ENCODE measurements at regions not wholly inside any gene's neighbourhood (a gene's known extent, or its start where the extent isn't known, plus 50 kb on each side); places are given as distances from the start of the nearest gene placed in this dataset.

DNA sequence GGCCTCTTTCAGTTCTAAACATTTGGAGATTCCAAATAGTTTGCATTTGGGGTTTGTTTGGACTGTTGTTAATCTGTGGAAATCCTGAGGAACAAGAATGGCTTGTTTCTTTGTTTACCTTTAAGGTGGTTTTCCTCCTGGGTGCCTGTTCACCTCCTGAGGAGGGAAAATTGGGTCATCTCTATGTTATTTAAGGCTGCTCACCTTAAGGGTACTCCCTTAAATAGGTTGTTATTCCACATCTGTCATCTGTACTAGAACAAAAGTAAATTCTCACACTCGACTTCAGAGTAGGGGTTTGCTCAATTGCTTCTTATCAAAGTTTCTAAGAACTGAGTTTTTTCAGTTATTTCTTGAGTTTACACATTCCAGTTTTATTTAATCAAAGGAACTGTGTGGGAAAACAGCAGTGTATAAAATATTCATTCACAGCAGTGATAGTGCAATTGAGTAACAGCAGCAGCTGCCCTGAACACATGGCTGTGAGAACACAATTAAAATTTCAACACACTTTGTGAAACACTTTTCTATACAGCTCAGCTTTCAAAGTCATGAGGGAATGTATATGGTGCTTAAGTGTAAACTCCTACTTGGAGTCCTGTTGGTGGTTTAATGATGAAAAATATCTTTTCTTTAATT lies 238.5 kb upstream of the PGRMC2 start:
- no peaks in the 10 kb centered on the region for H3K9me3 ChIP-seq
- DNase-seq (no peak), ATAC-seq (ENCODE audit: low FRiP score in 2 of 2) (no peak)
- TF ChIP-seq EP300 (IDR thresholded peaks at IDR 0.05), result no peak
- TF ChIP-seq, protein P1, sequence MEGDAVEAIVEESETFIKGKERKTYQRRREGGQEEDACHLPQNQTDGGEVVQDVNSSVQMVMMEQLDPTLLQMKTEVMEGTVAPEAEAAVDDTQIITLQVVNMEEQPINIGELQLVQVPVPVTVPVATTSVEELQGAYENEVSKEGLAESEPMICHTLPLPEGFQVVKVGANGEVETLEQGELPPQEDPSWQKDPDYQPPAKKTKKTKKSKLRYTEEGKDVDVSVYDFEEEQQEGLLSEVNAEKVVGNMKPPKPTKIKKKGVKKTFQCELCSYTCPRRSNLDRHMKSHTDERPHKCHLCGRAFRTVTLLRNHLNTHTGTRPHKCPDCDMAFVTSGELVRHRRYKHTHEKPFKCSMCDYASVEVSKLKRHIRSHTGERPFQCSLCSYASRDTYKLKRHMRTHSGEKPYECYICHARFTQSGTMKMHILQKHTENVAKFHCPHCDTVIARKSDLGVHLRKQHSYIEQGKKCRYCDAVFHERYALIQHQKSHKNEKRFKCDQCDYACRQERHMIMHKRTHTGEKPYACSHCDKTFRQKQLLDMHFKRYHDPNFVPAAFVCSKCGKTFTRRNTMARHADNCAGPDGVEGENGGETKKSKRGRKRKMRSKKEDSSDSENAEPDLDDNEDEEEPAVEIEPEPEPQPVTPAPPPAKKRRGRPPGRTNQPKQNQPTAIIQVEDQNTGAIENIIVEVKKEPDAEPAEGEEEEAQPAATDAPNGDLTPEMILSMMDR (IDR thresholded peaks at IDR 0.05), result no peak
- no peak for TF ChIP-seq POLR2AphosphoS5 (IDR thresholded peaks at IDR 0.05)
- no peak for TF ChIP-seq POLR2A (IDR thresholded peaks at IDR 0.05)
- no peak overlapping the region for H3K4me3 ChIP-seq
- peak overlapping the region in 1 of 4 donors; percentile 46 for H3K27ac ChIP-seq
- H3K27me3 ChIP-seq, result no peaks in the 10 kb centered on the region
- peaks cover 12 to 28% (median 18%) of the 10 kb centered on the region in 4 donors for H3K4me1 ChIP-seq
- no peaks in the 10 kb centered on the region for H3K36me3 ChIP-seq
- 35 to 43% methylated on average over 1 of the region's 1 CpG for WGBS, 2 donors

DNA sequence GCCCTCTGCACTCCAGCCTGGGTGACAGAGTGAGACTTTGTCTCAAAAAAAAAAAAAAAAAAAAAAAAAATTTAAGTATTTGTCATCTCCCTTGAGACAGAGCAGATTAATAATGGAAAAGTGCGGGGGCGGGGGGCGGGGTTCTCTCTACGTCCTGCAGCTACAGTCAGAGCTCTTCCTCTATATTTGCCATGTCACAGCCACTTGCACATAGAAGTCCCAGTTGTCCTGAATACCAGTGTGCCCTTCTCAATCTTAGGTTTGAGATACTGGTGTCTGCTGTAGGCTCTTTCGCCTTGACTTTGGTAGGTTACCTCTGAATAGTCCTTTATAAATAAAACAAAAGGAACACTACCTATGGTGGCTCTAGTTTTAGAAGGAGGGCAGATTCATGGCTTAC lies 237.8 kb upstream of the PGRMC2 start:
- DNase-seq (no peak), ATAC-seq (ENCODE audit: low FRiP score in 2 of 2) (peak in 1 of 2 donors; percentile 33)
- no peaks in the 10 kb centered on the region for H3K36me3 ChIP-seq
- no peaks in the 10 kb centered on the region for H3K27me3 ChIP-seq
- WGBS, 2 donors, result 62 to 70% methylated on average over 5 of the region's 5 CpGs
- no peaks in the 10 kb centered on the region for H3K9me3 ChIP-seq
- TF ChIP-seq POLR2A (IDR thresholded peaks at IDR 0.05), result no peak
- no peak for TF ChIP-seq POLR2AphosphoS5 (IDR thresholded peaks at IDR 0.05)
- TF ChIP-seq EP300 (IDR thresholded peaks at IDR 0.05), result no peak
- TF ChIP-seq, protein P1 (IDR thresholded peaks at IDR 0.05), result no peak
- H3K4me1 ChIP-seq, result peaks cover 12 to 28% (median 20%) of the 10 kb centered on the region in 4 donors
- no peak overlapping the region for H3K4me3 ChIP-seq
- peak overlapping the region in 2 of 4 donors; percentile 39 to 46 for H3K27ac ChIP-seq

DNA sequence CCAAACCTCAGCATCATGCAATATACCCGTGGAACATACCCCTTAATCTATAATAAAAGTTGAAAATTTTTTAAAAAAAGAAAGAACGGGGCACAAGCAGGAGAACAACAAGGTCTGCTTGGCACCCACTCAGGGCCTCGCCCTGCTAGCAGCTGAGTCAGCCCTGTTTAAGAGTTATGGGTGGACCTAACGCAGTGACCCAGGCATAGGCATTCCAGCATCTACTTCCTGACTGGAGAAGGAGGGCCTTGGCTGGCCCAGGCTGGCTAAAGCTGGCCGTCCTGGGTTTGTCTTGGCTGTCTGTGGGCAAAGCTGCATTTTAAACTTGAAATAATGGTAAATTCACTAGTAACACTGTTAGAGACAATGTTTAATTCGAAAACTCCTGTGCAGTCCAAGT lies 236.7 kb upstream of the PGRMC2 start:
- no peak for TF ChIP-seq POLR2A (IDR thresholded peaks at IDR 0.05)
- TF ChIP-seq POLR2AphosphoS5 (IDR thresholded peaks at IDR 0.05), result peak in 1 of 2 donors; percentile 16
- peaks cover 12 to 28% (median 20%) of the 10 kb centered on the region in 4 donors for H3K4me1 ChIP-seq
- WGBS, 2 donors, result 69 to 75% methylated on average over 6 of the region's 6 CpGs
- H3K27ac ChIP-seq, result peak overlapping the region in 1 of 4 donors; percentile 12
- H3K4me3 ChIP-seq, result no peak overlapping the region
- H3K9me3 ChIP-seq, result no peaks in the 10 kb centered on the region
- no peaks in the 10 kb centered on the region for H3K27me3 ChIP-seq
- H3K36me3 ChIP-seq, result no peaks in the 10 kb centered on the region
- DNase-seq (peak in 1 of 2 donors; percentile 80), ATAC-seq (ENCODE audit: low FRiP score in 2 of 2) (peak; percentile 78 to 83)

DNA sequence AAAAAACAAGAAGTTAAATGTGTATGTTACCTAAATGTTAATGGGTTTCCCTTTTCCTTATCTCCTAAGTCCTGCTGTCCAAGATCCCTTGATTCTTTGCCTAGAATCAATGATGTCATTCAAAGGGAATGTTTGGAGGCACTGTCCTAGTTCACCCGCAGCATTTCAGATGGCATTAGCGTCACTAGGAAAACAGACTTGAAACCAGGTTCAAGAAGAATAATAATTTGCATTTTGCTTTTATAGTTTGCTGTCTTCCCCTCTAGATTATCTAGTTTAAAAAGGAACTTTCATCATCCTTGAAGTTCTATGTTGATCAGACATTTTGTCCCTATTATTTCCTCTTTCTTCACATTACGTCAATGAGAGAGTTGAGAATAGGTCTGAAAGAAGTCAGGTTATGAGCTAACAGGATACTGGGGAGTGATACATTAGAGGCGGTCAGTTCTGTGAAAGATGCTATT lies 234.1 kb upstream of the PGRMC2 start:
- Histone ChIP-seq H3K27ac (no peak overlapping the region), H3K4me1 (peaks cover 12 to 30% (median 24%) of the 10 kb centered on the region in 4 donors), H3K36me3 (no peaks in the 10 kb centered on the region), H3K9me3 (no peaks in the 10 kb centered on the region), H3K4me3 (no peak overlapping the region), H3K27me3 (no peaks in the 10 kb centered on the region)
- DNase-seq (no peak), ATAC-seq (ENCODE audit: low FRiP score in 2 of 2) (no peak)
- TF ChIP-seq POLR2AphosphoS5 (IDR thresholded peaks at IDR 0.05) (no peak), EP300 (IDR thresholded peaks at IDR 0.05) (peak in 1 of 4 donors; percentile 10), POLR2A (IDR thresholded peaks at IDR 0.05) (no peak)
- TF ChIP-seq, protein P1 (IDR thresholded peaks at IDR 0.05), result no peak
- 56 to 58% methylated on average over 4 of the region's 4 CpGs for WGBS, 2 donors

DNA sequence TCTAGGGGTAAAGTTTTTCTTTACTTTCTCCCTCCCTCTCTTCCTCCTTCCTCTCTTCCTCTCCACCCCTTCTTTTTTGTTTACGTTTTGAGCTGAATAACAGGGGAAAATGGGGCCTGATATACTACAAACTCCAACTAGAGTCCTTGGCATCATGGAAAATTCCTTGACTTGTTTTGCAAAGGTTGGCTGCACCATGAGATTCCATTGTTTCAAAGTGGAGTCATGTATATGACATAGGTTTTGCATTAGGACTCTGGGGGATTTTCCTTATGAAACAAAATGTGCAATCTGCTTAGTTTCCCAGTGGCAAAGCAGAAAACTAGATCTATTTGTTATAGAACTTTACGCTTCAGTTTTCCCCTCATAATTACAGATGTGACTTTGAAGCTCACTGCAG lies 233.5 kb upstream of the PGRMC2 start:
- peaks cover 12 to 35% (median 24%) of the 10 kb centered on the region in 4 donors for H3K4me1 ChIP-seq
- no peaks in the 10 kb centered on the region for H3K9me3 ChIP-seq
- 75 to 77% methylated on average over 2 of the region's 2 CpGs for WGBS, 2 donors
- TF ChIP-seq POLR2AphosphoS5 (IDR thresholded peaks at IDR 0.05), result no peak
- TF ChIP-seq EP300 (IDR thresholded peaks at IDR 0.05), result no peak
- TF ChIP-seq POLR2A (IDR thresholded peaks at IDR 0.05), result no peak
- TF ChIP-seq, protein P1 (IDR thresholded peaks at IDR 0.05), result no peak
- ATAC-seq (ENCODE audit: low FRiP score in 2 of 2) (no peak), DNase-seq (no peak)
- no peak overlapping the region for H3K27ac ChIP-seq
- H3K36me3 ChIP-seq, result no peaks in the 10 kb centered on the region
- H3K27me3 ChIP-seq, result no peaks in the 10 kb centered on the region
- H3K4me3 ChIP-seq, result no peak overlapping the region

Data from upper lobe of left lung (tissue), 6 donors.